ENCODE measurements at regions not wholly inside any gene's neighbourhood (a gene's known extent, or its start where the extent isn't known, plus 50 kb on each side); places are given as distances from the start of the nearest gene placed in this dataset.

- DNase-seq (ENCODE audit: unreplicated experiment), result no peak
- no peak for TF ChIP-seq CTCF (IDR thresholded peaks at IDR 0.05; ENCODE audit: unreplicated experiment)
- POLR2A ChIA-PET, result no interaction called here
- no peak overlapping the region for H3K27ac Mint-ChIP-seq (ENCODE audit: low read depth, unreplicated experiment)
- no TSS peak for BruUV-seq (replicated peaks)
- H3K36me3 Mint-ChIP-seq (ENCODE audit: insufficient read depth, unreplicated experiment), result no peaks in the 10 kb centered on the region
- intact Hi-C loops (cut with micrococcal nuclease), result no loop called here
- H3K9me3 Mint-ChIP-seq (ENCODE audit: unreplicated experiment), result no peaks in the 10 kb centered on the region
- H3K4me3 Mint-ChIP-seq (ENCODE audit: unreplicated experiment), result no peak overlapping the region
- no peaks in the 10 kb centered on the region for H3K4me1 Mint-ChIP-seq (ENCODE audit: insufficient read depth, unreplicated experiment)
- no peaks in the 10 kb centered on the region for H3K27me3 Mint-ChIP-seq (ENCODE audit: insufficient read depth, unreplicated experiment)
- CTCF ChIA-PET, result interaction anchor here (0.6 kb wide), 1 partner anchor 1984 kb away, joined by 3 read pairs; no protein-coding TSS in a partner anchor
These were observed 540.0 kb upstream of the GOT2 start for GRCh38 chr16:59274141-59274540.

- ChIA-PET CTCF (interaction anchor here (0.7 kb wide), 1 partner anchor 18 kb away, joined by 4 read pairs; no protein-coding TSS in a partner anchor), POLR2A (no interaction called here)
- Mint-ChIP-seq H3K27me3 (ENCODE audit: insufficient read depth, unreplicated experiment) (no peaks in the 10 kb centered on the region), H3K9me3 (ENCODE audit: unreplicated experiment) (no peaks in the 10 kb centered on the region), H3K36me3 (ENCODE audit: insufficient read depth, unreplicated experiment) (no peaks in the 10 kb centered on the region), H3K4me1 (ENCODE audit: insufficient read depth, unreplicated experiment) (no peaks in the 10 kb centered on the region), H3K27ac (ENCODE audit: low read depth, unreplicated experiment) (no peak overlapping the region), H3K4me3 (ENCODE audit: unreplicated experiment) (no peak overlapping the region)
- BruUV-seq (replicated peaks), result no TSS peak
- no peak for TF ChIP-seq CTCF (IDR thresholded peaks at IDR 0.05; ENCODE audit: unreplicated experiment)
- intact Hi-C loops (cut with micrococcal nuclease), result no loop called here
- no peak for DNase-seq (ENCODE audit: unreplicated experiment)
These were observed 529.8 kb upstream of the GOT2 start for GRCh38 chr16:59263955-59264354.

- no peaks in the 10 kb centered on the region for H3K27me3 Mint-ChIP-seq (ENCODE audit: insufficient read depth, unreplicated experiment)
- H3K9me3 Mint-ChIP-seq (ENCODE audit: unreplicated experiment), result no peaks in the 10 kb centered on the region
- no peak for TF ChIP-seq CTCF (IDR thresholded peaks at IDR 0.05; ENCODE audit: unreplicated experiment)
- no peak for DNase-seq (ENCODE audit: unreplicated experiment)
- H3K4me3 Mint-ChIP-seq (ENCODE audit: unreplicated experiment), result no peak overlapping the region
- no peak overlapping the region for H3K27ac Mint-ChIP-seq (ENCODE audit: low read depth, unreplicated experiment)
- BruUV-seq (replicated peaks), result no TSS peak
- no peaks in the 10 kb centered on the region for H3K4me1 Mint-ChIP-seq (ENCODE audit: insufficient read depth, unreplicated experiment)
- intact Hi-C loops (cut with micrococcal nuclease), result no loop called here
- POLR2A ChIA-PET, result no interaction called here
- no peaks in the 10 kb centered on the region for H3K36me3 Mint-ChIP-seq (ENCODE audit: insufficient read depth, unreplicated experiment)
- CTCF ChIA-PET, result no interaction called here
These were observed 526.8 kb upstream of the GOT2 start for GRCh38 chr16:59260892-59261291.

- Mint-ChIP-seq H3K4me1 (ENCODE audit: insufficient read depth, unreplicated experiment) (no peaks in the 10 kb centered on the region), H3K4me3 (ENCODE audit: unreplicated experiment) (no peak overlapping the region), H3K27ac (ENCODE audit: low read depth, unreplicated experiment) (no peak overlapping the region), H3K36me3 (ENCODE audit: insufficient read depth, unreplicated experiment) (no peaks in the 10 kb centered on the region), H3K27me3 (ENCODE audit: insufficient read depth, unreplicated experiment) (no peaks in the 10 kb centered on the region), H3K9me3 (ENCODE audit: unreplicated experiment) (no peaks in the 10 kb centered on the region)
- BruUV-seq (replicated peaks), result no TSS peak
- no peak for DNase-seq (ENCODE audit: unreplicated experiment)
- TF ChIP-seq CTCF (IDR thresholded peaks at IDR 0.05; ENCODE audit: unreplicated experiment), result no peak
- CTCF ChIA-PET, result no interaction called here
- POLR2A ChIA-PET, result no interaction called here
- intact Hi-C loops (cut with micrococcal nuclease), result no loop called here
These were observed 525.8 kb upstream of the GOT2 start for GRCh38 chr16:59259950-59260319.
